Kidney (tissue), 13 donors: ENCODE measurements at regions not wholly inside any gene's neighbourhood (a gene's known extent, or its start where the extent isn't known, plus 50 kb on each side); places are given as distances from the start of the nearest gene placed in this dataset.
A peak's percentile ranks its signal among the peaks of the same experiment; 100 is the strongest.

Experiments used
- DNase-seq, 5 donors: peaks; one replicate each; pipeline ENCODE4 v3.0.0-alpha.2; 2013 to 2020
- FAIRE-seq: peaks from 2 replicates; lab custom pipeline; 2012; peaks lifted over from hg19 to GRCh38; lab: Jason Lieb, UNC
- H3K27ac ChIP-seq, 2 donors: one replicate each; pipeline ENCODE4 v1.7.0; 2013; ENCODE audit warnings: low read depth in 2 of 2, low read length in 2 of 2, inconsistent platforms in 1 of 2
- H3K27me3 ChIP-seq: one replicate; pipeline ENCODE4 v1.7.1; 2013; ENCODE audit warnings: low read length, inconsistent platforms; ENCODE audit not compliant: control insufficient read depth, insufficient read depth
- H3K36me3 ChIP-seq, 3 donors: one replicate each; pipeline versions ENCODE4 v1.7.0 to v1.7.1; 2013; ENCODE audit warnings: low read length in 3 of 3, control low read depth in 1 of 3, inconsistent platforms in 1 of 3; ENCODE audit not compliant: insufficient read depth in 3 of 3, control insufficient read depth in 2 of 3
- H3K4me1 ChIP-seq, 3 donors: one replicate each; pipeline versions ENCODE4 v1.7.0 to v1.7.1; 2013; ENCODE audit warnings: low read length in 3 of 3, inconsistent platforms in 1 of 3, low read depth in 1 of 3; ENCODE audit not compliant: control insufficient read depth in 2 of 3, insufficient read depth in 2 of 3
- H3K4me3 ChIP-seq, 3 donors: one replicate each; pipeline versions ENCODE4 v1.7.0 to v1.8.1; 2013; ENCODE audit warnings: low read length in 3 of 3, control low read depth in 1 of 3, inconsistent platforms in 1 of 3
- H3K9ac ChIP-seq, 3 donors: one replicate each; pipeline versions ENCODE4 v1.7.0 to v1.7.1; 2013; ENCODE audit warnings: low read length in 3 of 3, control low read depth in 1 of 3, inconsistent platforms in 1 of 3
- H3K9me3 ChIP-seq, 3 donors: one replicate each; pipeline versions ENCODE4 v1.7.0 to v1.7.1; 2013; ENCODE audit warnings: low read length in 3 of 3, control low read depth in 1 of 3, inconsistent platforms in 1 of 3; ENCODE audit not compliant: control insufficient read depth in 2 of 3, insufficient read depth in 1 of 3
- CTCF ChIP-seq: IDR thresholded peaks from 3 replicates; pipeline ENCODE4 v1.5.1; 2012; ENCODE audit warnings: mild to moderate bottlenecking, moderate library complexity, borderline replicate concordance; ENCODE audit not compliant: insufficient read depth; ENCODE audit errors: extremely low read depth
- intact Hi-C: fragments of 100-400 bp; cut with DNase I; formaldehyde crosslinking; loops from one replicate; pipeline ENCODE4 v1.11.1; 2022
- donor health status: control.
- donor health status: control.
- donor health status: control.
- donor health status: control.
- donor health status: control.
- donor health status: DM: yes; HTN: yes; CAD: no.
- donor health status: Normal renal cell carcinoma (clear cell type).

GRCh38 chr3:135731546-135731945 is 234.0 kb upstream of the PPP2R3A start:
- no peak for TF ChIP-seq CTCF
- DNase-seq (no peak), FAIRE-seq (no peak)
- Histone ChIP-seq H3K36me3 (no peaks in the 10 kb centered on the region), H3K27me3 (no peaks in the 10 kb centered on the region), H3K4me1 (no peaks in the 10 kb centered on the region), H3K9ac (no peak overlapping the region), H3K9me3 (peaks cover 0 to 4% (median 1%) of the 10 kb centered on the region in 3 donors), H3K27ac (no peak overlapping the region), H3K4me3 (no peak overlapping the region)
- intact Hi-C loops = no loop called here

- Histone ChIP-seq H3K4me3 (no peak overlapping the region), H3K36me3 (no peaks in the 10 kb centered on the region), H3K27me3 (no peaks in the 10 kb centered on the region), H3K9ac (no peak overlapping the region), H3K9me3 (peaks cover 0 to 5% (median 5%) of the 10 kb centered on the region in 3 donors), H3K27ac (no peak overlapping the region), H3K4me1 (no peaks in the 10 kb centered on the region)
- TF ChIP-seq CTCF = no peak
- DNase-seq = no peak
- FAIRE-seq = no peak
- intact Hi-C loops = no loop called here
These were observed 228.8 kb upstream of the PPP2R3A start for GRCh38 chr3:135736740-135737139.

GRCh38 chr3:135739779-135740178 is 225.7 kb upstream of the PPP2R3A start:
- intact Hi-C loops = no loop called here
- DNase-seq (peak in 1 of 5 donors; percentile 11), FAIRE-seq (no peak)
- no peaks in the 10 kb centered on the region for H3K36me3 ChIP-seq
- no peak overlapping the region for H3K27ac ChIP-seq
- H3K27me3 ChIP-seq = no peaks in the 10 kb centered on the region
- peaks cover 0 to 5% (median 5%) of the 10 kb centered on the region in 3 donors for H3K9me3 ChIP-seq
- H3K4me1 ChIP-seq = no peaks in the 10 kb centered on the region
- no peak for TF ChIP-seq CTCF
- H3K4me3 ChIP-seq = no peak overlapping the region
- no peak overlapping the region for H3K9ac ChIP-seq

DNA sequence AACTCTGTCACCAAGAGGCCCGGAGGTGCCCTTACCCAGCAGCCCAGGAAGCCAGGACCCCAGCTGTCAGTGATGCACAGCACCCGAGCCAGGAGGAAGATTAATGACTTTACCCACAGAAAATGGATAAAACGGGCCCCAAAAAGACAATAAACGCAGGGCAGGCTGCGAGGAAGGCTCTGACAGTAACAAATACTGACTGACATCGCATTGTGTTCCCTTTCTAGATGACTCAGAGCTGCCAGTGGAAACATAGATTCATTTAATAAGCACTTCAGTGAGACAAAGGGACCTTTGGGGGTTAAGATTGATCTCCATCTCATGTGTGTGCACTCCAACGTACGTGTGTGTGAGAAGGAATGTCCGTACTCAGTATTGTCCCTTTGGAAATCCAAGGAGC is 225.3 kb upstream of the PPP2R3A start:
- FAIRE-seq (no peak), DNase-seq (peak in 1 of 5 donors; percentile 22)
- TF ChIP-seq CTCF = no peak
- Histone ChIP-seq H3K4me3 (no peak overlapping the region), H3K27ac (no peak overlapping the region), H3K9me3 (peaks cover 0 to 5% (median 5%) of the 10 kb centered on the region in 3 donors), H3K36me3 (no peaks in the 10 kb centered on the region), H3K4me1 (no peaks in the 10 kb centered on the region), H3K9ac (no peak overlapping the region), H3K27me3 (no peaks in the 10 kb centered on the region)
- intact Hi-C loops = no loop called here
